GM21619 (cell line): ENCODE measurements at regions not wholly inside any gene's neighbourhood (a gene's known extent, or its start where the extent isn't known, plus 50 kb on each side); places are given as distances from the start of the nearest gene placed in this dataset.

Source experiments
- ATAC-seq: cut with Tn5 transposase; IDR thresholded peaks from one replicate; pipeline ENCODE4 v1.9.1; 2021; ENCODE audit not compliant: unreplicated experiment

GRCh38 chr3:63042833-63043232 lies 167.6 kb upstream of the CADPS start:
- ATAC-seq, result no peak

- no peak for ATAC-seq
Measured at GRCh38 chr3:63043631-63044030, 168.4 kb upstream of the CADPS start.

- ATAC-seq, result no peak
Measured at GRCh38 chr3:63046152-63046551, 170.9 kb upstream of the CADPS start.

GRCh38 chr3:63046580-63046979 lies 171.4 kb upstream of the CADPS start:
- no peak for ATAC-seq

- no peak for ATAC-seq
Measured at GRCh38 chr3:63047068-63047467, 171.9 kb upstream of the CADPS start.

GRCh38 chr3:63048367-63049326 lies 173.4 kb upstream of the CADPS start:
- ATAC-seq, result no peak

GRCh38 chr3:63050548-63051177 lies 175.4 kb upstream of the CADPS start:
- ATAC-seq, result no peak

GRCh38 chr3:63051920-63052319 lies 176.7 kb upstream of the CADPS start:
- no peak for ATAC-seq

GRCh38 chr3:63056932-63057331 lies 181.7 kb upstream of the CADPS start:
- ATAC-seq, result no peak

GRCh38 chr3:63060412-63060811 lies 185.2 kb upstream of the CADPS start:
- ATAC-seq, result no peak

- no peak for ATAC-seq
Measured at GRCh38 chr3:63061449-63061848, 186.2 kb upstream of the CADPS start.

- no peak for ATAC-seq
Measured at GRCh38 chr3:63064209-63064755, 189.1 kb upstream of the CADPS start.

- no peak for ATAC-seq
Measured at GRCh38 chr3:63067999-63068645, 192.9 kb upstream of the CADPS start.

GRCh38 chr3:63069806-63070475 lies 194.7 kb upstream of the CADPS start:
- ATAC-seq, result no peak

- no peak for ATAC-seq
Measured at GRCh38 chr3:63070476-63070810, 195.2 kb upstream of the CADPS start.

GRCh38 chr3:63076357-63076756 lies 201.1 kb upstream of the CADPS start:
- no peak for ATAC-seq

GRCh38 chr3:63086190-63086589 lies 191.9 kb upstream of the SYNPR start:
- no peak for ATAC-seq

GRCh38 chr3:63089007-63089750 lies 188.9 kb upstream of the SYNPR start:
- no peak for ATAC-seq

- ATAC-seq, result no peak
Measured at GRCh38 chr3:63089751-63090132, 188.4 kb upstream of the SYNPR start.

- ATAC-seq, result no peak
Measured at GRCh38 chr3:63090656-63091055, 187.5 kb upstream of the SYNPR start.
